ENCODE measurements at regions not wholly inside any gene's neighbourhood (a gene's known extent, or its start where the extent isn't known, plus 50 kb on each side); places are given as distances from the start of the nearest gene placed in this dataset.

DNA sequence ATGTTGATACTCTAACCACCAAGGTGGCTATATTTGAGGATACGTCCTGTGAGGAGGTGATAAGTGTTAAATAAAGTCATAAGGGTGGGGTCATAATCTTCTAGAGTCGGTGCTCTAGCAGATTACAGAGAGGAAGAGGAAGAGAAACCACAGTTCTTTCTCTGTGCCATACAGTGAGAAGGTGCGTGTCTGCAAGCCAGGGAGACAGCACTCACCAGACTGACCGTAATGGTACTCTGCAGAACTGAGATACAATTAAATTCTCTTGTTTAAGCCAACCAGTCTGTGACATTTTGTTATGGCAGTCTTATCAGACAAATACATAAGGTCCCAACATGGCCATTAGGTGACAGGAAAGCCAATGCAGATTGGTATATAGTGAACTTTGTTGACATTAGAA, 480.9 kb upstream of the IGFBP7 start:
- H3K4me3 Mint-ChIP-seq, result no peak overlapping the region
- CTCF ChIA-PET, result no interaction called here
- H3K9me3 Mint-ChIP-seq (ENCODE audit: low read depth), result no peaks in the 10 kb centered on the region
- ATAC-seq (no peak), DNase-seq (no peak)
- H3K36me3 Mint-ChIP-seq, result no peaks in the 10 kb centered on the region
- H3K27ac Mint-ChIP-seq, result no peak overlapping the region
- no peaks in the 10 kb centered on the region for H3K4me1 Mint-ChIP-seq
- no peaks in the 10 kb centered on the region for H3K27me3 Mint-ChIP-seq

- Mint-ChIP-seq H3K27me3 (no peaks in the 10 kb centered on the region), H3K4me3 (no peak overlapping the region), H3K36me3 (no peaks in the 10 kb centered on the region), H3K9me3 (ENCODE audit: low read depth) (no peaks in the 10 kb centered on the region), H3K4me1 (no peaks in the 10 kb centered on the region), H3K27ac (no peak overlapping the region)
- CTCF ChIA-PET, result no interaction called here
- DNase-seq (no peak), ATAC-seq (no peak)
Measured at GRCh38 chr4:57588557-57588956, 478.4 kb upstream of the IGFBP7 start.

DNA sequence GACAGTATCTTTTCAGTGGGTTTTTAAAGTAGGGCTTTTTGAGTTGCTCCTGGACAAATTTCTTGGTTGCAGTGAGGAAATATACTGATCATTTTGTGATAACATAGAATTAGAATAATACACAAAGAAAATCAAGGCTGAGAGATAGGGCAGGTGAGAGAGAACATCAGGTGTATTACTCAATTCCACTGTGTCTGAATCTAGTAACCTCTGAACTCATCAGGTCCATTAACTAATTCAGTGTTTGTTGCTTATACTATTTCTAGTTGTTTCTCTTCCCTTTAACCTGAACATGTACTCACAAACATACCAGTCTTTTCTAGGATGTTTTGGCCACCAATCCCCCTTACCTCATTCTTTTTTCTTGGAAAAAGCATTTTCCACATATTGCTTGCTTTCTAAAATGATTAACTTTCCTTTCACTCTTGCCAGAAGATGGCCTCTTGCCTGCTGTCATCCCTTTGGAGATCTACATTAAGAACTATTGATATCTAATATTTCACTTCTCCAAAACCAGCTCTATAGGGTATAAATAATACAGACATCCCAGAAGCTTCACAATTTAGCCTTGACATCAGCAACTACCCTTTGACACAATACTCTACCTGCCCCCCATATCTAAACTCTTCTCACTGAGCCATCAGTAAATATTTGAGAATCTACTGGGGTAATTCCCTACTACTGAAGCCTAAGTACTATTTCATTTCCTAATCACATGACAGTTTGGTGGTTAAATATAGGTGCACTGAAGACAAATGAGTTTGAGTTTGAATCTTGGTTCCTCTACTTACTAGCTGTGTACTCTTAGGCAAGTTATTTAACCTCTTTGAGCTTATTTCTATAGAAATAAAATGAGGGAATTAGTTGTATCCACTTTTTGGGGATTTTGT, 470.8 kb upstream of the IGFBP7 start:
- Mint-ChIP-seq H3K27ac (no peak overlapping the region), H3K9me3 (ENCODE audit: low read depth) (peaks cover 5% of the 10 kb centered on the region), H3K4me3 (no peak overlapping the region), H3K36me3 (no peaks in the 10 kb centered on the region), H3K4me1 (no peaks in the 10 kb centered on the region), H3K27me3 (no peaks in the 10 kb centered on the region)
- DNase-seq, result no peak
- CTCF ChIA-PET, result no interaction called here
- ATAC-seq, result no peak

DNA sequence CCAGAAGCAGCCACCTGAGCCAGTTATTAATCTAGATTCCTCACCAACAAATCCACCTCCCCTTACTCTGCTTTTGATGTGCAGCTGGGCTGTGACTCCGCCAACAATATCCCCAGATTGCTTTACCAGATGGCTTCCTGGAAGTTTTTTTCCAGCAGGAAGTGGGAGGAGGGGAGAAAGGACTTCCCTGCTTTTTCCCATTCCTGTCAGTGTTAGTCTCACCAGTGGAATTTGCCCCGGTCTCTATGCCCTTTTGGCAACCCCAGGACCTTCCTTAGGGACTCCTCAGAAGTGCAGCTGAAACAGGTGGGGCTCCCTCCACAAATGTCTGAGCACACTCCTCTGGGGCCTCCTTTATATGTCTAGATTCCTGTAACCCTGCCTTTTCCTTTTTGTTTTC, 465.2 kb upstream of the IGFBP7 start:
- no peak overlapping the region for H3K4me3 Mint-ChIP-seq
- H3K36me3 Mint-ChIP-seq, result no peaks in the 10 kb centered on the region
- peaks cover 7% of the 10 kb centered on the region for H3K9me3 Mint-ChIP-seq (ENCODE audit: low read depth)
- H3K27me3 Mint-ChIP-seq, result no peaks in the 10 kb centered on the region
- DNase-seq (no peak), ATAC-seq (no peak)
- CTCF ChIA-PET, result no interaction called here
- H3K27ac Mint-ChIP-seq, result no peak overlapping the region
- H3K4me1 Mint-ChIP-seq, result no peaks in the 10 kb centered on the region

DNA sequence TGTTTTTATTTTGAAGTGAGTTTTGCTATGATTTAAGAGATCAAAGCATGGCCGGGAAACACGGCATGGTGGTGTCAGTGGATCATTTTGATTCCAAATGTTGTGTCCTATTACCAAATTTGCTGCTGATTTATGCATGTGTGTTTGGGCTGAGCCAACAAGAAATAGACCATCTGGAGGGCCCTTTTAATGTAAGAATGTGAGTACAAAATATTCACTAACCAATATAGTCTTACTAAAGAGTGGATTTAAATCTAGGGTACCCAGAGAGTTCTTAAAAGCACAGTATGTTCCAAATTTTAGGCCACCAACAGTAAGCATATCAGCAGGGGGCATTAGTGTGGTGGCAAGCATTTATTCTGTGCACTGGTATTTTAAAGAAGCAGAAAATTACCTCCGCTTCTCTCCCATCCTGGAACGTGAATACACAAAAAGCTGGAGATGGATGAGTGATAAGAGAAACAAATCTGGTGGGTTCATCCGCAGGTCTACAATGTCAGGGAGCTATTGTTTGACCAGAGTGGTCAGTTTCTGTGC, 444.4 kb upstream of the IGFBP7 start:
- Mint-ChIP-seq H3K36me3 (no peaks in the 10 kb centered on the region), H3K9me3 (ENCODE audit: low read depth) (peaks cover 6% of the 10 kb centered on the region), H3K4me3 (no peak overlapping the region), H3K27ac (no peak overlapping the region), H3K4me1 (no peaks in the 10 kb centered on the region), H3K27me3 (no peaks in the 10 kb centered on the region)
- ATAC-seq, result no peak
- no peak for DNase-seq
- CTCF ChIA-PET, result no interaction called here

DNA sequence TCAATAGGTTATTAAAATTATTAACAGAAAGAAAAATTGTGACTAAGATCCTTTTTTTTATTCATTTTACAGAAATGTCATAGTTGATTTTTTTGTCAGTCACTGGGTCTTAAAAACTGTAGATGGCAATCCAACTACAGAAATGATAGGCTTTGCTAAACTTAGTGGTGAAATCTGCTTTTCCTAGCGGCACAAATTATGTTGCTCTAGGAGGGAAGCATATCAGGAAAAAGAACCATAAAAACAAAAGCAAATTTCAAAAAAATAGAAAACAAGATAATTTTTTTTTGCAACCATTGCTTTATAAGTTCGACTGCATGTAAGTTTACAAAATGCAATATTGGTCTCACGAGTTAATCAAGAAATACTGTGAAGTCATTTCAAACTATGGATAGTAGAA, 443.5 kb upstream of the IGFBP7 start:
- no peak for ATAC-seq
- no peaks in the 10 kb centered on the region for H3K27me3 Mint-ChIP-seq
- no peaks in the 10 kb centered on the region for H3K4me1 Mint-ChIP-seq
- CTCF ChIA-PET, result no interaction called here
- H3K36me3 Mint-ChIP-seq, result no peaks in the 10 kb centered on the region
- no peak overlapping the region for H3K4me3 Mint-ChIP-seq
- peaks cover 6% of the 10 kb centered on the region for H3K9me3 Mint-ChIP-seq (ENCODE audit: low read depth)
- H3K27ac Mint-ChIP-seq, result no peak overlapping the region
- no peak for DNase-seq

GRCh38 chr4:57550198-57550597, 440.0 kb upstream of the IGFBP7 start:
- Mint-ChIP-seq H3K4me3 (no peak overlapping the region), H3K36me3 (no peaks in the 10 kb centered on the region), H3K27me3 (no peaks in the 10 kb centered on the region), H3K27ac (no peak overlapping the region), H3K9me3 (ENCODE audit: low read depth) (peaks cover 4% of the 10 kb centered on the region), H3K4me1 (no peaks in the 10 kb centered on the region)
- DNase-seq (no peak), ATAC-seq (no peak)
- CTCF ChIA-PET, result no interaction called here

- CTCF ChIA-PET, result no interaction called here
- Mint-ChIP-seq H3K4me1 (no peaks in the 10 kb centered on the region), H3K27ac (no peak overlapping the region), H3K9me3 (ENCODE audit: low read depth) (no peaks in the 10 kb centered on the region), H3K4me3 (no peak overlapping the region), H3K36me3 (no peaks in the 10 kb centered on the region), H3K27me3 (no peaks in the 10 kb centered on the region)
- DNase-seq (no peak), ATAC-seq (no peak)
Measured at GRCh38 chr4:57548856-57549255, 438.7 kb upstream of the IGFBP7 start.

- Mint-ChIP-seq H3K9me3 (ENCODE audit: low read depth) (peaks cover 6% of the 10 kb centered on the region), H3K27ac (no peak overlapping the region), H3K4me3 (no peak overlapping the region), H3K4me1 (no peaks in the 10 kb centered on the region), H3K27me3 (no peaks in the 10 kb centered on the region), H3K36me3 (no peaks in the 10 kb centered on the region)
- ATAC-seq (no peak), DNase-seq (no peak)
- CTCF ChIA-PET, result no interaction called here
Measured at GRCh38 chr4:57544811-57545654, 434.8 kb upstream of the IGFBP7 start.

GRCh38 chr4:57504797-57505530, 394.8 kb upstream of the IGFBP7 start:
- Mint-ChIP-seq H3K4me1 (no peaks in the 10 kb centered on the region), H3K27ac (no peak overlapping the region), H3K9me3 (ENCODE audit: low read depth) (no peaks in the 10 kb centered on the region), H3K27me3 (no peaks in the 10 kb centered on the region), H3K36me3 (no peaks in the 10 kb centered on the region), H3K4me3 (no peak overlapping the region)
- ATAC-seq, result no peak
- CTCF ChIA-PET, result no interaction called here
- no peak for DNase-seq

DNA sequence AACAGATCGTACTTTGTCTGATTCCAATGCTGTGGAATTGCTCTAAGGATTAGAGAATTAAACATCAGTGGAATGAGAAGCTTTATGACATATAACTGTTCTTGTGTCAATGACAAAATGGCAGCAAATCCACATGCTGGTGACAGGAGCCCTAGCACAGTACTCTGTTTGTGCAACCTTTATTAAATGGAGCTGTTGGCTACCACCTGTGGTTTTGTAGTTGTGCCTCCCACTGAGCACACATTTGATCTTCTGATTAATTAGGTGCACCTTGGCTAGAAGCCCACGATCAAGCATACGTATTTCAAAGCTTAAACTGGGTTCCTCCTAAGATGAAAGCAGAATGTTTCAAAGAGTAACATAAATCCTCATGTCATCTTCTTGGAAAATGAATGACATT, 394.0 kb upstream of the IGFBP7 start:
- Mint-ChIP-seq H3K4me3 (no peak overlapping the region), H3K27me3 (no peaks in the 10 kb centered on the region), H3K27ac (no peak overlapping the region), H3K36me3 (no peaks in the 10 kb centered on the region), H3K9me3 (ENCODE audit: low read depth) (no peaks in the 10 kb centered on the region), H3K4me1 (no peaks in the 10 kb centered on the region)
- DNase-seq (no peak), ATAC-seq (no peak)
- CTCF ChIA-PET, result no interaction called here

DNA sequence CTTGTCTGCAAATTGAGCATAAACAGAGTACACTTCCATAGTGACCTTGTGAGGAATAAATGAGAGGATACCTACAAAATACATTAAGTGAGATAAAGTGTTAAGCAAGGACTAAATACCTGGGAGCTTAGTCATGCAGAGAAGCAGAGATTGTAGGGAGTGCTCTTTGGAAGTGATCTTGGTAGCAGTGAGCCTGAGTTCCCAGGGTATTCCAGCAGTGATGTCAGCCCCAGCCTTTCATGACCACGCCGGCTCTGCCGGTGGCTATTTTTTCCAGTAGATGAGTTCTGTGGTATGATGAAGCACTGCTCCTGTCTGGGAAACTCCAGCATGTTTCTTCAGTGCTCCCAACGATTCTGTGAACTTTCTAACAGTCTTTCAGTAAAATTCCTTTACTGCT, 391.5 kb upstream of the IGFBP7 start:
- CTCF ChIA-PET, result no interaction called here

DNA sequence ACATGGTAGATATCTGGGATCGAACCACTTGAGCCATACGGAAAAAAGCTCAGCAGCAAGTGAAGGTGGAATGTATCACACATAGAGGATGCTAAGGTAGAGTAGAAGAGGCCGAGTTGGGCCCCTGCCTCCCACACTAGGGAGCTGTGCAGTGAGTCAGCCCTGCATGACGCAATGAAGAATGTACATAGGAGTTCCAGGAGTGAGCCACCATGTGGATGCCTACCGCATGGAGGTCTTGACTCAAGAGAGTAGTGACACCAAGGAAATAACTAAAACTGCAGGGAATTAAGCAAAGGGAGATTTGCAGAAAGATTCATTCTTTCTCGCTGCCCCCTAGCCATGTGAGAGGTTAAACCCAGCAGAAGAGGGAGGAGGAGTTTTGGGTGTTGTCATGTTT, 389.6 kb upstream of the IGFBP7 start:
- Mint-ChIP-seq H3K4me1 (no peaks in the 10 kb centered on the region), H3K36me3 (no peaks in the 10 kb centered on the region), H3K9me3 (ENCODE audit: low read depth) (peaks cover 3% of the 10 kb centered on the region), H3K4me3 (no peak overlapping the region), H3K27ac (no peak overlapping the region), H3K27me3 (no peaks in the 10 kb centered on the region)
- CTCF ChIA-PET, result no interaction called here
- ATAC-seq (no peak), DNase-seq (no peak)

More for the DNA sequence above, 391.5 kb upstream of the IGFBP7 start:
- H3K4me1 Mint-ChIP-seq, result no peaks in the 10 kb centered on the region
- H3K36me3 Mint-ChIP-seq, result no peaks in the 10 kb centered on the region
- no peaks in the 10 kb centered on the region for H3K27me3 Mint-ChIP-seq
- DNase-seq, result no peak
- ATAC-seq, result no peak
- no peak overlapping the region for H3K4me3 Mint-ChIP-seq
- H3K9me3 Mint-ChIP-seq (ENCODE audit: low read depth), result peaks cover 3% of the 10 kb centered on the region
- no peak overlapping the region for H3K27ac Mint-ChIP-seq
